PC-3 (cell line): ENCODE measurements at regions not wholly inside any gene's neighbourhood (a gene's known extent, or its start where the extent isn't known, plus 50 kb on each side); places are given as distances from the start of the nearest gene placed in this dataset.

Experiments used
- ATAC-seq: fragments of 200-7000 bp; cut with Tn5 transposase; 2 replicates; pipeline ENCODE4 v1.9.1; 2020; ENCODE audit warnings: mild to moderate bottlenecking, moderate library complexity
- BruUV-seq: library from RNA; stranded (reverse); fragments of 400-500 nt; replicated peaks from 2 replicates; lab custom pipeline; 2021; lab: Mats Ljungman, UMichigan
- CTCF ChIA-PET: fragments of 300-600 bp; sonication (Branson Sonifier 250); formaldehyde crosslinking; loops from one replicate; lab custom pipeline; 2022; ENCODE audit warnings: antibody characterized with exemption; lab: Charles Lee
- POLR2A ChIA-PET: fragments of 300-600 bp; sonication (Branson Sonifier 250); formaldehyde crosslinking; loops from one replicate; lab custom pipeline; 2022; ENCODE audit warnings: antibody characterized with exemption; ENCODE audit not compliant: unreplicated experiment; lab: Charles Lee
- DNase-seq: peaks from one replicate; pipeline ENCODE4 v3.0.0-alpha.2; 2015
- H2AFZ ChIP-seq: fragments of 300-600 bp; sonication (generic); 2 replicates; pipeline ENCODE4 v1.6.0; 2016; ENCODE audit warnings: antibody characterized with exemption, low read length
- H3F3A ChIP-seq: fragments of 300-600 bp; sonication (generic); one replicate; pipeline ENCODE4 v1.6.0; 2017; ENCODE audit warnings: antibody characterized with exemption, low read length, control low read depth, mild to moderate bottlenecking; ENCODE audit not compliant: unreplicated experiment
- H3K27ac ChIP-seq: fragments of 300-600 bp; sonication (generic); 2 replicates; pipeline ENCODE4 v1.5.1; 2016; ENCODE audit warnings: mild to moderate bottlenecking, low read length
- H3K27me3 ChIP-seq: fragments of 300-600 bp; sonication (generic); 2 replicates; pipeline ENCODE4 v1.6.1; 2016; ENCODE audit warnings: low read length, mixed read lengths
- H3K36me3 ChIP-seq: fragments of 300-600 bp; sonication (generic); 2 replicates; pipeline ENCODE4 v1.6.1; 2016; ENCODE audit warnings: low read depth, mixed run types, low read length, mixed read lengths
- H3K4me1 ChIP-seq: fragments of 300-600 bp; sonication (generic); 2 replicates; pipeline ENCODE4 v1.5.1; 2016; ENCODE audit warnings: low read length; ENCODE audit not compliant: insufficient read depth
- H3K4me2 ChIP-seq: fragments of 300-600 bp; sonication (generic); 2 replicates; pipeline ENCODE4 v1.6.0; 2016; ENCODE audit warnings: low read length
- H3K4me3 ChIP-seq: fragments of 300-600 bp; sonication (generic); 2 replicates; pipeline ENCODE4 v1.5.1; 2016; ENCODE audit warnings: mild to moderate bottlenecking, low read length, mixed read lengths
- H3K79me2 ChIP-seq: fragments of 300-600 bp; sonication (generic); 2 replicates; pipeline ENCODE4 v1.6.1; 2017; ENCODE audit warnings: low read length, mixed read lengths
- H3K9ac ChIP-seq: fragments of 300-600 bp; sonication (generic); 2 replicates; pipeline ENCODE4 v1.6.0; 2016; ENCODE audit warnings: mild to moderate bottlenecking, low read length
- H3K9me2 ChIP-seq: fragments of 300-600 bp; sonication (generic); replicated peaks from 2 replicates; pipeline ENCODE4 v1.6.1; 2016; ENCODE audit warnings: mixed run types, low read length, mixed read lengths
- H3K9me3 ChIP-seq: fragments of 300-600 bp; sonication (generic); 2 replicates; pipeline ENCODE4 v1.6.1; 2016; ENCODE audit warnings: low read length, mixed read lengths
- H4K20me1 ChIP-seq: fragments of 300-600 bp; sonication (generic); 2 replicates; pipeline ENCODE4 v1.6.1; 2016; ENCODE audit warnings: low read length, mixed read lengths
- CTCF ChIP-seq: fragments of 300-600 bp; sonication (generic); conservative IDR thresholded peaks from 2 replicates; pipeline ENCODE4 v1.5.1; 2017; ENCODE audit warnings: antibody characterized with exemption, low read depth, mild to moderate bottlenecking, low read length
- EZH2 ChIP-seq: fragments of 300-600 bp; sonication (generic); IDR thresholded peaks from one replicate; pipeline ENCODE4 v1.6.1; 2017; ENCODE audit warnings: antibody characterized with exemption, mild to moderate bottlenecking, low read length; ENCODE audit not compliant: unreplicated experiment
- EZH2phosphoT487 ChIP-seq: fragments of 300-600 bp; sonication (generic); IDR thresholded peaks from 2 replicates; pipeline ENCODE4 v1.6.1; 2018; ENCODE audit warnings: mild to moderate bottlenecking, antibody characterized with exemption, low read length, borderline replicate concordance
- intact Hi-C: fragments of 100-400 bp; cut with micrococcal nuclease; formaldehyde crosslinking; loops from 2 replicates; pipeline ENCODE4 v1.9.0; 2023

GRCh38 chr12:113630625-113631024, 159.0 kb upstream of the LHX5 start:
- peaks cover 18% of the 10 kb centered on the region for H3K27me3 ChIP-seq
- no peak overlapping the region for H3K4me3 ChIP-seq
- DNase-seq (no peak), ATAC-seq (no peak)
- H4K20me1 ChIP-seq, result no peaks in the 10 kb centered on the region
- no TSS peak for BruUV-seq
- TF ChIP-seq EZH2 (no peak), CTCF (no peak), EZH2phosphoT487 (no peak)
- H3K9me3 ChIP-seq, result peaks cover under 1% of the 10 kb centered on the region; the same call in 1 of the 2 replicates
- H3K4me1 ChIP-seq, result no peaks in the 10 kb centered on the region
- no peak overlapping the region for H2AFZ ChIP-seq
- ChIA-PET CTCF (no interaction called here), POLR2A (no interaction called here)
- no peak overlapping the region for H3K27ac ChIP-seq
- H3F3A ChIP-seq, result no peaks in the 10 kb centered on the region
- intact Hi-C loops, result no loop called here
- H3K36me3 ChIP-seq, result no peaks in the 10 kb centered on the region
- no peaks in the 10 kb centered on the region for H3K9me2 ChIP-seq
- no peak overlapping the region for H3K9ac ChIP-seq
- H3K79me2 ChIP-seq, result no peaks in the 10 kb centered on the region
- no peak overlapping the region for H3K4me2 ChIP-seq

- CTCF ChIA-PET, result no interaction called here
- Histone ChIP-seq H3K4me2 (no peak overlapping the region), H4K20me1 (no peaks in the 10 kb centered on the region), H3K9me2 (no peaks in the 10 kb centered on the region), H3K4me3 (no peak overlapping the region), H3K27ac (no peak overlapping the region), H3K27me3 (0 out of 2 replicates have a peak, but pooled peaks cover 2% of the 10 kb centered on the region), H3K9ac (no peak overlapping the region), H3K4me1 (no peaks in the 10 kb centered on the region), H3F3A (no peaks in the 10 kb centered on the region), H3K9me3 (peaks cover 4% of the 10 kb centered on the region; the same call in 1 of the 2 replicates), H3K79me2 (no peaks in the 10 kb centered on the region), H2AFZ (no peak overlapping the region), H3K36me3 (no peaks in the 10 kb centered on the region)
- no peak for DNase-seq
- no TSS peak for BruUV-seq
- POLR2A ChIA-PET, result no interaction called here
- intact Hi-C loops, result no loop called here
- ATAC-seq, result no peak
- no peak for TF ChIP-seq EZH2phosphoT487
- no peak for TF ChIP-seq EZH2
- no peak for TF ChIP-seq CTCF
Measured at GRCh38 chr12:113625499-113625898, 153.8 kb upstream of the LHX5 start.

GRCh38 chr12:113622410-113622809, 150.7 kb upstream of the LHX5 start:
- no peaks in the 10 kb centered on the region for H3K36me3 ChIP-seq
- H3K9ac ChIP-seq, result no peak overlapping the region
- no peaks in the 10 kb centered on the region for H3K4me1 ChIP-seq
- BruUV-seq, result no TSS peak
- no peaks in the 10 kb centered on the region for H3K9me2 ChIP-seq
- no peak overlapping the region for H3K4me2 ChIP-seq
- no peak overlapping the region for H3K4me3 ChIP-seq
- no peaks in the 10 kb centered on the region for H3F3A ChIP-seq
- POLR2A ChIA-PET, result no interaction called here
- no peaks in the 10 kb centered on the region for H4K20me1 ChIP-seq
- peaks cover 4% of the 10 kb centered on the region; the same call in 1 of the 2 replicates for H3K9me3 ChIP-seq
- intact Hi-C loops, result no loop called here
- ATAC-seq, result no peak
- TF ChIP-seq CTCF, result no peak
- no peak for TF ChIP-seq EZH2phosphoT487
- TF ChIP-seq EZH2, result no peak
- CTCF ChIA-PET, result no interaction called here
- no peak for DNase-seq
- H2AFZ ChIP-seq, result no peak overlapping the region
- peaks cover 17% of the 10 kb centered on the region for H3K27me3 ChIP-seq
- H3K79me2 ChIP-seq, result no peaks in the 10 kb centered on the region
- H3K27ac ChIP-seq, result no peak overlapping the region
